ENCODE measurements at regions not wholly inside any gene's neighbourhood (a gene's known extent, or its start where the extent isn't known, plus 50 kb on each side); places are given as distances from the start of the nearest gene placed in this dataset.

- TF ChIP-seq, protein P1, sequence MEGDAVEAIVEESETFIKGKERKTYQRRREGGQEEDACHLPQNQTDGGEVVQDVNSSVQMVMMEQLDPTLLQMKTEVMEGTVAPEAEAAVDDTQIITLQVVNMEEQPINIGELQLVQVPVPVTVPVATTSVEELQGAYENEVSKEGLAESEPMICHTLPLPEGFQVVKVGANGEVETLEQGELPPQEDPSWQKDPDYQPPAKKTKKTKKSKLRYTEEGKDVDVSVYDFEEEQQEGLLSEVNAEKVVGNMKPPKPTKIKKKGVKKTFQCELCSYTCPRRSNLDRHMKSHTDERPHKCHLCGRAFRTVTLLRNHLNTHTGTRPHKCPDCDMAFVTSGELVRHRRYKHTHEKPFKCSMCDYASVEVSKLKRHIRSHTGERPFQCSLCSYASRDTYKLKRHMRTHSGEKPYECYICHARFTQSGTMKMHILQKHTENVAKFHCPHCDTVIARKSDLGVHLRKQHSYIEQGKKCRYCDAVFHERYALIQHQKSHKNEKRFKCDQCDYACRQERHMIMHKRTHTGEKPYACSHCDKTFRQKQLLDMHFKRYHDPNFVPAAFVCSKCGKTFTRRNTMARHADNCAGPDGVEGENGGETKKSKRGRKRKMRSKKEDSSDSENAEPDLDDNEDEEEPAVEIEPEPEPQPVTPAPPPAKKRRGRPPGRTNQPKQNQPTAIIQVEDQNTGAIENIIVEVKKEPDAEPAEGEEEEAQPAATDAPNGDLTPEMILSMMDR (IDR thresholded peaks at IDR 0.05; ENCODE audit: insufficient read depth, low read length): no peak
- TF ChIP-seq POLR2AphosphoS5 (IDR thresholded peaks at IDR 0.05; ENCODE audit: low read depth): no peak
- no peak for TF ChIP-seq REST (IDR thresholded peaks at IDR 0.05; ENCODE audit: insufficient replicate concordance, low read depth)
Measured at GRCh38 chr14:22336031-22336430, 253.0 kb downstream of the DAD1 start.
